ENCODE measurements at regions not wholly inside any gene's neighbourhood (a gene's known extent, or its start where the extent isn't known, plus 50 kb on each side); places are given as distances from the start of the nearest gene placed in this dataset.

DNA sequence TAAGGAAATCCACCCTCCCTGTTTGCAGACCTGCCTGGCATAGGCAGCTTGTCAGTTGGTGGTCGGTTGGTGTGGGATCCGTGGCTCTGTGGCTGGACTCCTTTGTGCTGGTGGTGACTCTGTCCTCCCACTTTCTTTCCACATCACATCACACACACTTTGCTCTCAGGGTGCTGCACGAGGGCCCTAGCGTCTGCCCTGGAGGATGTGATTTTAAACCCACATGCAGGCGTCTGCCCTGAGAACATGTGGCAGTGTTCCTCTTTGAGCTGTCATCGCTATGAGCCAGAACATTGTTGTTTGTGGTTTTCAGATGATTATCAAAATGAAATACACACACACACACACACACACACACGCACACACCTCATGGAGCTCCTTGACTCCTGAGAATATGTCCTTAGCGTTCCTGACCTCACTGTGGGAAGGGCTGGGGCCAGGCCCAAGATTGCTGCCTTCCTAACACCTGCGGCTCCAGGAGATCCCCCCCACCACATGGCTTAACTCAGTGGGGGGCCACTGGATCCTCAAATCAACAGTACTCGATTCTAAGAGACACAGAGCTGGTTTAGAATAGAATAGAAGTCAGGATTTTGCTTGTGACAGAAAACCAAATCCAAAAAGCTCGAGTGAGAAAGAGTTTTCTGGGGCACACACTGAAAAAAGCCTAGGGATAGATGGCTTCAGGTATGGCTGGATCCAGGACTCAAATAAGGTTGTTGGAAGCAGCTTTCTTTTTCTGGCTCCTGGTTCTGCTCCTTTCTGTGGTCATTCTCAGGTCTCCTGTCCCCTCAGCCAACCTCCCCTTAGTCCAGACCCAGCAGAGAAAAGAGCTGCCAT, 54.8 kb downstream of the RTP5 start:
- DNase-seq, result no peak

DNA sequence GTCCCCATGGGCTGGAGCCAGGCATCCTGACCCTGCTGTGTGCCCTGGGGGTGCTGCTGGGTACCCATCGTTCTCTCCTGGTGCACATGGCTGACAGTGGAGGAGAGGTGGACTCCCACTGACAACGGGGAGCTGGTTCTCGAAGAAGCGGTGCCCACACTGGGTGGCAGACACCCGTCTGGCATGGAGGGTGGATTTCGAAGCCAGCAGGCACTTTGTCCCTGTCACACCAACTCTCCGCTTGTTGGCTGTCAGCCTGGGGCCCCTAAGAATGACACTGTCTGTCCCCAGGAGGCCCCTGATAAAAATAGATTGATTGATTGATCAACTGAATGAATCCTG, 55.4 kb downstream of the RTP5 start:
- DNase-seq, result no peak

DNA sequence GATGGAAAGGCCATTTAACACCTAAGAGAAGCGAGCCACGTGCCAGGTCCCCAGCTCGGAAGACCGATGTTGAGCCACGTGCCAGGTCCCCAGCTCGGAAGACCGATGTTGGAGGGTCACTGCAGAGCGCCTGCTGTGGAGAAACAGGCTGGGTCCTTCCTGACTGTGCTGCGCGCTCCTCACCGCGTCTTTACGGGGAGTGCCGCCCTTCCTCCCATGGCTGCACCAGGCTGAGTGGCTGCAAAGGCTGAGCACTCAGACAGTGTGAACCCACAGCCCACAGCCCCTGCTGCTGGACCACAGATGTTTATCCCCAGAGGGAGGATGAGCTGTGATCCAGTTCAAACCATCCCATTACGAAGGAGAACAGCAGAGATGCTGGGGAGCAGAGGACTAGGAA, 55.7 kb downstream of the RTP5 start:
- no peak for DNase-seq

DNA sequence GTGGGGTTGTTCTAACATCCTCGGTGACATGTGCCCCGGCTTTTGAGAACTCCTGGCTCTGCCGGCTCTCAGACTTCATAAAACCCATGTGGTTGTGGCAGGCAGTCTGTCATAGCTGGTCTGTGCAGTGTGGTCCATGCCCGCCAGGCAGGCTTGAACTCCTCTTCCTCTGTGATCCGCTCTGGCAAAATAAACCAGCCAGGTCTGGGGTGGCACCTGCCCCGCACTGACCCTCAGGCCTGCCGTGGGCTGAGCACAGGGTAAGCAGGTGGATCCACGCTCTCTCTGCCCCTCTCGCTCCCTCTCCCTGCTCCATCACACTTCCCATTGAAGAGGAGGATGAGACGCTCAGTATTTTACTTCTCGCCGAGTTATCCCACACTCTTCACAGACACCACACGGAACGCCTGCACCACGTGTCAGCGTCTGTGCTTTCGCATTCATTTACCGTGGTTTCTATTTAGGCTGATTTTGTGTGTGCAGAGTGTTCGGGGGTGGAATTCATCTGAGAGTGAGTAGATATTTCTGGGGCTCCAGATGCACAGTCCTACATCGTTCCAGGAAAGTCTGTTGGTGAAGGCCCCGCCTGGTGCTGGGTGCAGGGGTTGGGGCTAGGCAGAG, 56.4 kb downstream of the RTP5 start:
- DNase-seq, result no peak

DNA sequence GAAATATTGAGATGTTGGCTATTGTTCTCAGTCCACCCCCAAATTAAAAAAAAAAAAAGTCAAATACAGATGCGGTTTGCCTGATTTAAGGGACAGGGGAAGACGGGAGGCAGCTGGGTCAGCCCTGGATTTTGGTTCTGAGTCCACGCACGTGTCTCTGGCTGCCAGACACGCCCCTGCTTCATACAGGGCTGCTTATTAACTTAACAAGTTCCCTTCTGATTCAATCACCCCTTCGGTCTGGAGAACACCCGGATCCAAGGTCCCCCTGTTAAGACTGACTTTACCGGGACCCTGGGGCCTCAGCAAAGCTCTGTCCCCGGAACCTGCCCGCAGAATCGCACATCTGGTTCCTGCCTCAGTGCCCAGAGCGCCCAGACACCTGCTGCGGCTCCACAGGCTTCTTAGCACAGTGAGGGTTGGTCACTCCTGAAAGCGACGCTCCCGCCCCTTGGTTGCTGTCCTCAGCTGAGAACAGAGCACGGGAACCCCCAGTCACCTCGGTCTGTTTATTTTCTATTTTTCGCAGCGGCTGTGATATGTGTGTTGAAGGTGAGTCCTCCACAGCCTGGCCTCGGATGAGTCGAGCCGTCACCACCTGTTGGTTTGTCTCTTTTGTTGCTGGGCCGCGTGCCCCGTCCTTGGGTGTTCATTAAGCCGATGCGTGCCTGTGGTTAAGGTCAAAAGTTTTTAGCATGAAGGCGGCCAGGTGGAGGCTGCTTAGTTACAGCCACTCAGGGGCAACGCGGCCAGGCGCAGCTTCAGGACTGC, 57.2 kb downstream of the RTP5 start:
- DNase-seq, result no peak

DNA sequence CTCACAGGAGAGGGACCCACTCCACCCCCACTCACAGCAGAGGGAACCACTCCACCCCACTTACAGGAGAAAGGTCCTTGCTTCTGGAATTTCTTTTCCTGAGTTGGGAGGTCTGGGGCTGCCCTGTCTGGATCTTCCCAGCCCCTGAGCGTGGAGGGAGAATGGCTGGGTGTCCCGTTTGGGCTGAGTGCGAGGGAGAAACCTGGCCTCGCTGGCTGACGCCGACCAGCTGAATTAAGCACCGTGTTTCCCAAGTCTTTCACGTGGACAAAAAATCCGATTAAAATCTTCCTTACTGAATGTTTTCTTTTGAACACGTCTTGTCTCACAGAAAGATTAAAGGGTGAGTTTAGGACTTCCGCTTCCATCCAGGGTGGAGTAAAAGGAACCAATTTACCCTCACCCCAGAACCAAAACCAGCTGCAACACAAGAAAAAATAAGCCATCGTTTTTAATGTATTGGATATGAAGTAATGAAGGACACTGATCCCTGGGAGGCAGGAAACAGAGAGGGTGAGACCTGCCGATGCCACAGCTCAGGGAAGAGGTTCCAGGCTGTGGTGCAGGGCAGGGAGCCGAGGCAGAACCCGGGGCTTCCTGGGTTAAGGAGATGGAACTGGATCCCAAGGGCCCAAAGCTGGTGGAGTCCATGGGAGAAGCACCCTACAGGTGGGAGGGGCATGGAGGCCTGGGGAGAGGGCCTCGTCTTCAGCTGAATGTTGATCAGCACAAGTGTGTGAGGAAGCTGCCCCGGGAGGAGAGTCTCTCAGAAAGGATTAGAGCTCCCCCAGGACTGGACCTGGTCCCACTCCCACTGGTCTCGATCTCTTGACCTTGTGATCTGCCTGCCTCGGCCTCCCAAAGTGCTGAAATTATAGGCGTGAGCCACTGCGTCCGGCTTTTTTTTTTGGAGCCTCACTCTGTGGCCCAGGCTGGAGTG, 60.3 kb downstream of the RTP5 start:
- no peak for DNase-seq

DNA sequence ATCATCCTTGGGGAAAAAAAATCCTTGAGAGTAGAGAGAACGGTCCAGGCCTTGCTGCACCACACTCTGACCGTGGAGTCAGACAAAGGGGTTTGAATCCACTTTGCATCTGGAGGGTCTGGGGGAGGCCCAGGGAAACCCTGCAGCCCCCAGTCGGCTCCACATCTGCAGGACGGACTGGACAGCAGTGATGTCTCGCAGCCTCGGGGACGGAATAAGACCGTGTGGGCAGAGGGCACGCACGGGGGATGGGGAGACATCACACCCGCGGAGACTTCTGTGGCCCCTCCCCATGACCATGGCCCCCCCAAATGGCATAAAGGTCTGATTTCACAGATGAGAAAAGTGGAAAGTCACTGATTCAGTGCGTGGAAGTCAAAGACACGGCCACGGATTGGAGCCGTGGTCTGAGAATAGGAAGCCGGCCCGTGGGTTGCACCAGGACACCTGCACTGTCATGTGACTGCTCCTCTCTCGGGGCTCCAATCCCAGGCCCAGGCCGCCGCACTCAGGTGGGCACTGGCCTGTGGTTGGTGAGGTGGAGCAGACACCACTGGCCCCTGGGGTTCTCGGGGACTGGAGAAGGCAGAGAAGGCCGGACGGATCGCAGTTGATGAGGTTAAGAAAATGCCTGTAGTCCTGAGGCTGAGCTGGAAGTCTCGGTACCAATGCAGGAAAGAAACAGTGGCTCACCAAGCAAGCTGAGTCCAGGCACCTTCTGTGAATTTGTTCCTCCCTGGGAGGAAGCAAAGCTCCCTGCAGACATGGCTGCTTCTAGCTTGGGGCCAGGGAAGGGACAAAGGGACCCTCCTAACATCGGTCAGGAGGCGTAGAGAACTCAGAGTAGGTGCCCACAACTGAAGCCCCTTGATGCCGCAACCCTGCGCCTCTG, 61.8 kb downstream of the RTP5 start:
- DNase-seq, result no peak

DNA sequence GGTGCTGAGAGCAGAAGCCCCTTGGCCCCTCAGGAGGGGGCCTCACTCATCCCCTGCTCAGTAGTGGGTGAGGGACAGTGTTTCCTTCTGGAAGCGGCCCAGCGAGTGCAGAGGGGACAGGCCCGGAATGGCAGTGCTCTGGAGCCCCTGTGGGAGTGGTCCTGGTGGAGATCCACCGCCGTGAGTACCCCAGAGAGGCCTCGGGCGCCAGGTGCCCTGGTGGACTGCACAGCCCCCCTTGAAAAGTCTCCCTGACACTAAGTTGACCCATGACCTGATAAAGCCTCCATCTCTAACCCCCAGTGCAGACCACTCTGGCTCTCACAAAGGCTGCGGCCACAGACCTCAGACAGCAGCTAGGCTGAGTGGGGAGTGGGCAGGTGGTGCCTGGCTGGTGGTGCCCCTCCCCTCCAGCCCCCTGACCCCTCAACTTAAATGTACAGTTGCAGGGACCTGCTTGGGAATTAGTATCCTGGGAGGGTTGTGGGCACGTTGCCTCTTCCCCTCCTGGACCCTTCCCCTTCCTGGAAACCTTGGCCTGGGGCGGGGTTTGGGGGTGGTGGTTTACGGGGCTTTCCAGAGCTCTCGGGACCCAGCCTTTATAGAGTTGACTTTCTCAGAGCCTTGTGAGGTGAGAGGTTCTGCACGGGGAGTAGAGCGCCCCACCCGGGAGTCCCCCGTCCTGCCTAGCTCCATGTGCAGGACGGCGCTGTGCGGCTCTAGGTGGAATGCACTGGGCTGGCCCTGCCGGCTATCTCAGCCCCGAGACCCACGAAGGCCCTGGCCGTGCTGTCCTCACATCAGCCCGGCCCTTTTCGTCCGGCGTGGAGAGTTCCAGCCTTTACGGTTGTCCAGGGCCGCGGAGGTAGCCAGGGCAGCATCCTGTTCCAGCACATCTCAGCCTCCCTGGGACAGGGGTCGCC, 62.7 kb downstream of the RTP5 start:
- no peak for DNase-seq

DNA sequence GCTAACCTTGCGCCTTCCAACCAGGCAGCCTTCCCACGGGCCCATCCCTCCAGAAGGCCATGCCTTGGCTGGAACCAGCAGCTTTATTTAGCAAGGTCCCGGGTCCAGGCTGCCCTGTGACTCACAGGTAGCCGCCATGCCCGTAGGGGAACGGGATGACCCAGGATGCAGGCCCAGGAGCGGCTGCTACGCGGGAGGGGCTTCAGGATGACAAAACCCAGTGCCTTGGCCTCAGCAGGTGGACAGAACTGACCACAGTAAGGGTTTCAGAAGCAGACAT, 63.3 kb downstream of the RTP5 start:
- DNase-seq, result no peak

DNA sequence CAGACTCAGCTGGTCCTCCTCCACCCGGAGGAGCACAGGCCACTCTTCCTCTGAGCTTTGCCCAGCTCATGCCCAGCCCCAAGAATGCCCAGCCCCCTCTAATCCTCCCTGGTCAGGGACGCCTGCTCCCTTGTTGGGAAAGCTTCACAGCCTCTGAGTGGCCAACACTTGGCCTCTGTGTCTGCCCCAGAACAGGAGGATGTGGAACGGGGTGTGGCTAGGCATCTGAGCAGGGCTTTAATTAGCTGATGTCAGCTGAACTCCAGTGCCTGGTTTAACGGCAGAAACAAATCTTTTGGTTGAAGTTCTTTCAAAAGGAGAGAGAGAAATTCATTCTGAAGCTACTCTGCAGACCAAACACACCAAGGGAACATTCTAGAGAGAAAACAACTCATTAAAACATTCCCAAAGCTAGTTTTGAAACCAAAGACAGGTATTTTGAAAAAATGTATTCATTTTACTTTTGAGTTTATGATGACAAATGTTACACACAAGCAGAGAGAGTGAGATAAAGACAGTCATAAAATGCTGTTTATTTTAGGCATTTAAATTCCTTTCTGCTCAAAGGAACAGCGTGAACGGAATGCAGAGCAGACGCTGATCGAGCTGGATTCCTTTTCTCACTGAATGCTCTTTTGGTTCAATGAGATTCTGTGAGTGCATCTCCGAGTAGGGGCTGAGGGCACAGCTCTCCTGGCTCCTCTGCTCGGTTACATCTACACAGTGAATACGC, 63.8 kb downstream of the RTP5 start:
- DNase-seq, result no peak

DNA sequence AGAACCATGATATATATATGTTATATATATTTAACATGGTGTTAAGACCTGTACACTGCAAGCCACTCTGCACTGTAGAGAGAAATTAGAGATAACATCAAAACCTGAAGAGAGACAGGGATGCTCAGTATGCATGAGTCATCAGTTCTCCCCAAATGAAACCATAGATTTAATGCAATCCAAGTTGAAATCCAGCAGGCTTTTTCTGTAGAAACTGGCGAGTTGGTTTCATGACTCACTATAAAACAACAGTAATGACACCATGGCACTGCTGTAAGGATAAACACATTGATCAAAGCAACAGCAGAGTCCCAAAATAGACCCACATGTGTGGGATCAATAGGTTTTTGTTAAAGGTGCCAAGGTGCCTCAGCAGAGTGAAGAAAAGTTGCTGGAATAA, 65.8 kb downstream of the RTP5 start:
- DNase-seq, result no peak

DNA sequence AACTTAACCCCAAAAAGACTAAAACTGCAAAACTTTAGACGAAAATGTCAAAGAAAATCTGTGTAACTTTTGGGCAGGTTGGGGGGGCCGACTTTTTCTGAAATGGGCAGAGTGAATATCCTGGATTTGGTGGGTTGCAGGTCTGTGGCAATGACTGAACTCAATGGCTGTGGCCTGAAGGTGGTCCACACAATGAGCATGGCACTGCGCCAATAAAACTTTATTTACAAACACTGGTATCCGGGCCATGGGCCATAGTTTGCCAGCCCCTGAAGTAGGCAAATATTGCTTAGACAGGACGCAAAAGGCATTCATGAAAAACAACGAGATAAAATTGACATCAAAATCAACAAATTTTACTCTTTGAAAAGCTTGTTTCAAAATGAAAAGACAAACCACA, 66.2 kb downstream of the RTP5 start:
- no peak for DNase-seq

DNA sequence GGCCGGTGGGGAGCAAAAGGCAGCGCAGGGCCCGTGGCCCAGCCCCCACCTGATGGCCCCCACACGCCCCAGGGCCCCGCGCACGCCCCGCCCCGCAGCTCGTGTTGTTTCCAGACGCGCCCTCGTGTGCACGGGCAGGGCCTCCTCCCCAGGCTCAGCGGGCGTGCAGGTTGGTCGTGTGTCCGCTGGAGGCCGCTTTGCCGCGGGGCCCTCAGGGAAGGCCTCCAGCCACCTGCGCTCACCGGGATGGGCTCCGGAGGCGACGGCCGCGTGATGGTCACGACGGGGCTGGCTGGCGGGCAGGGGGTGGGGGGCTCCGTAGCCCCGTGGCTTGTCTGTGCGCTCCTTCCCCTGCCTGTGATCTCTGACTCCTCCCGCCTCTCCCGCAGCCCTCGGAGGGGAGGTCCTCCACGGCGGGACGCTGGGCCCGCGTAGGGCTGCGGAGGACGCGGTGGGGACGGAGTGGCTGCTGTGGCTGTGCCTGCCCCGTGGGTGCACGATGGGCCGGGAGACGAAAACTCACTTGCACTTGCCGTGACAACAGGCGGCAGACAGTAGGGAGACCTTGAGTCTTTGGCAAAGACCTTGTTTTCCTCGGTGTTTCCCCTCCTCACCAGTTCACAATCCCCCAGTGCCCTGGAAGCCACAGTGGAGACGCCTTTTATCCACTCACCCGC, 67.1 kb downstream of the RTP5 start:
- DNase-seq, result no peak

DNA sequence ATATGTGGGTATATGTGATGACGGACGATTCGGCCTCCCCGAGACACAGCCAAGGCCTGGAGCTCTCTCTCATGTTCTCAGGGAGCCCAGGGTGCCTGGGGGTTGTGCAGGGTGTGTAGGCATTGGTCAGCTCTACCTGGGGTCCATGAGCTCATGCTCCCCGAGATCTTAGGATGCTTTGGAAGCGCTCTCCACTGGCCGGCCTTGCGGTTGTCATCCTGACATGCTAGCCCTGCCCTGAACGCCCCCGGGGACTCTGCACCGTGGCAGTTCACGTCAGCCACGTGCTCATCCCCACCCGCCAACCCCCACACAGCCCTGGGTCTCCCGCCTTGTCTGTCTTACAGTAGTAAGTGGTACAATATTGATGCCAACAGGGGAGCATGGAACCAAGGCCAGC, 67.8 kb downstream of the RTP5 start:
- no peak for DNase-seq

DNA sequence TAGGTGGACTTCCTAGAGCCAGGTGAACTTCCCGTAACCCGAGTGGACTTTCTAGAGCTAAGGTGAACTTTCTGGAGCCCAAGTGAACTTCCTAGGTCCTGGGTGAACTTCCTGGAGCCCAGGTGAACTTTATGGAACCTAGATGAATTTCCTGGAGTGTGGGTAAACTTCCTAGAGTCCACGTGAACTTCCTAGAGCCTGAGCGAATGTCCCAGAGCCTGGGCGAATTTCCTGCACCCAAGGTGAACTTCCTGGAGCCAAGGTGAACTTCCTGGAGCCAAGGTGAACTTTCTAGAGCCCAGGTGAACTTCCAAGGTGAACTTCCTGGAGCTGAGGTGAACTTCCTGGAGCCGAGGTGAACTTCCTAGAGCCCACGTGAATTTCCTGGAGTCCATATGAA, 70.0 kb downstream of the RTP5 start:
- no peak for DNase-seq

DNA sequence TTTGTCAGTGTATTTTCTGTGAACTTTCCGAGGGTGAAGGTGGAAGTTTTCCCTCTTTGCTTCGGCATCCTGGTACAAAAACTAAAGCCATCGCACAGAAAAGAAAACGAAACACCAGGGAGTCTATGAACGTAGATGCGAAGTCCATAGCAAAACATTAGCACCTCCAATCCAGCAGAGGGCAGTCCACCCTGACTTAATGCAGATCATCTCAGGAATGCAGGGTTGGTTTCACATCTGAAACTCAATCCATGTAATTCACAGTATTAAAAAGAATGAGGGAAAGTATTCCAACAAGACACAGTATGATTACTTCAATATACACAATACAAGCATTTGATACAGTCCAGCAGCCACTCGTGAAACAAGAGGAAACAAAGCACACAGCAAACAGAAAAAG, 70.8 kb downstream of the RTP5 start:
- DNase-seq, result peak; percentile 21

DNA sequence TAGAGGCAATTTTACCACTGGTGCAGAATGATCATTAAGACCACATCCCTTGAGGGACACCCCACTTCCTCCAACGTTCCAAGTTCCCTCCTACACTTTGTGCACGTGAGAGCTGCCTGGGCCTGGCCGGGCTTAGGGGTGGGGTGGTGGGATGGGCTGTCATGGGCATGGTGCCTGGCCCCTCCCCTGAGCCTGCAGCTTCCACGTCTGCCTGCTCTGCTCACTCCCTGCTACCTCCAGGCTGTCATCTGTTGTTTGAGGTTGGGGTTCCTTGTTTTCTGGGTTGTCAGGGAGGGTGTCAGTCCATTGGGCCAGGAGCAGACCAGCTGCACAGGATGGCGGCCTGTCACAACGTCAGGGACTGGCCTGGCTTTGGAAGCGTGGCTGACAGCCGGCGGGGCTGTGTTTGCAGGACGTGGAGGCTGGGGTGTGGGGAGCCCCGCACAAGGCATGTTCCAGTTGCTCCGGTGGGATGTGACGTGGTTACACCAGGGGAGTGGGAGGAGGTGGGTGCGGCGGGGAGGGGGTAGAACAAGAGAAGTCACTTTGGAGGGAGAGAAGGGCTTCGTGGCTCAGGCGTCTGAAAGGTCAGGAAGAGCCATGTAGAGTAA, 72.3 kb downstream of the RTP5 start:
- DNase-seq, result no peak

DNA sequence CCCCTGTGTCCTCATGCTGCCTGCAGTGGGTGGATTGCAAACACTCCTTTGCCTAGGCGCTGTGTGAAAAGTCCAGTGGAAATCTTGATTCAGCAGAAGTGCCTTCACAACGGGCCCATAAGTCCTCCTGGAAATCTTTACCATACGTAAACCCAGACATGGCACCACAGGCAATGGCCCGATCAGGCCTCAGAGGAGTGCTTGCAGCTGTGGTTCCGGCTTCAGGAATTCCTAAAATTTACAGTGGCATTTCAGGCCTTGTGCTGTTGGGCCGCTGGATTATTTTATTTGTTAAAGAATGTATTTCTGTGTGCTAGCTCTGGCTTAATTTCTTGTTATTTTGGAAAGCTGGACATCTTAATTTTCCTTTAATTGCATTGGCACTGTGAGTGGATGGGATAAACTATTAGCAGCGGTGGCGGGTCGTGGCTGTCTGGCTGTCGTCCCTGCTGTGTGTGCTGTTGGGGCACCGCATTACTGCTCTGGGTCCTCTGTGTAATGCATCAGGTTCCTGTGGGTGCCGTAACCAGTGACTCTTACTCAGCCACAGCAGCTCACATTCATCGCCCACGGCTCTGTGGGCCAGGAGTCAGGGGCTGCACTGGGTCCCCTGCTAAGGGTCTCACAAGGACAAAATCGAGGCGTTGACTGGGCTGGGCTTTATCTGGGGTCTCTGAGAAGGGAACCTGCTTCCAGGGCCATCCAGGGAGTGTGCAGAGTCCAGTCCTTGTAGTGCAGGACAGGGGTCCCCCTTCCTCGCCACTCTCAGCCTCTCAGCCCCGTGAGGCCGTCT, 73.1 kb downstream of the RTP5 start:
- DNase-seq, result no peak
